Hepatocyte (in vitro differentiated cells): ENCODE measurements at regions not wholly inside any gene's neighbourhood (a gene's known extent, or its start where the extent isn't known, plus 50 kb on each side); places are given as distances from the start of the nearest gene placed in this dataset.

ENCODE experiments used
- CTCF ChIP-seq: fragments of 200-600 bp; sonication (generic); IDR thresholded peaks from 2 replicates; pipeline ENCODE4 v1.5.1; 2016; ENCODE audit warnings: antibody characterized with exemption, mild to moderate bottlenecking; ENCODE audit not compliant: poor library complexity
- EZH2 ChIP-seq: fragments of 200-600 bp; sonication (generic); IDR thresholded peaks from 2 replicates; pipeline ENCODE4 v1.6.1; 2016; ENCODE audit warnings: antibody characterized with exemption, mild to moderate bottlenecking, borderline replicate concordance

GRCh38 chr17:73701701-73702100 is 57.5 kb upstream of the SDK2 start:
- TF ChIP-seq CTCF (no peak), EZH2 (no peak)
